Panc1 (cell line): ENCODE measurements at regions not wholly inside any gene's neighbourhood (a gene's known extent, or its start where the extent isn't known, plus 50 kb on each side); places are given as distances from the start of the nearest gene placed in this dataset.

Source experiments
- POLR2AphosphoS5 ChIP-seq: IDR thresholded peaks from 2 replicates; pipeline ENCODE4 v1.6.1; 2012; ENCODE audit warnings: mild to moderate bottlenecking, low read depth, low read length, moderate library complexity
- SIN3A ChIP-seq: IDR thresholded peaks from 2 replicates; pipeline ENCODE4 v1.6.1; 2012; ENCODE audit warnings: low read depth, mild to moderate bottlenecking, low read length, moderate library complexity, borderline replicate concordance; ENCODE audit not compliant: insufficient read depth
- TCF7L2 ChIP-seq: IDR thresholded peaks from 2 replicates; pipeline ENCODE4 v1.6.1; 2011; ENCODE audit warnings: mild to moderate bottlenecking, low read depth, low read length, inconsistent platforms
- TF ChIP-seq, protein P1 (sequence below): fragments of 450-650 bp; IDR thresholded peaks from 2 replicates; pipeline ENCODE4 v1.5.1; 2017; ENCODE audit warnings: mild to moderate bottlenecking

DNA sequence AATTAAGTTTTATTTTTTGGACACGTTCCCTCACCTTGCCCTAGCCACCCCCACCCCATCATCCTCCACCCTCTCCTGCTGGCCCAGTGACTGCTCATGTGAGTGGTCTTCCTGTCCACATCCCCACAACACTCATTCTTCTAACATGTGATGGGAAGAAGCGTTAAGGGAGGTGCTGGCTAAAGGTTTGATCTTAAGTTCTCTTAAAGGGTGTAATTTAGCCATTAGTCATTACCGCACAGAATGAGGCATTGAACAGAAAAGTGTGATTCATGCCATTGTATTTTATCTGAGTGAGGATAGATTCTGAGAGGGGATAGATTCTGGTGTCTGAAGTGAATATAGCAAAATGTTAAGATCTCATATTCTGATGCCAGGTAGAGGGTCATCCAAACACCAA, 272.9 kb upstream of the TPM1 start:
- TF ChIP-seq POLR2AphosphoS5: no peak
- TF ChIP-seq, protein P1, sequence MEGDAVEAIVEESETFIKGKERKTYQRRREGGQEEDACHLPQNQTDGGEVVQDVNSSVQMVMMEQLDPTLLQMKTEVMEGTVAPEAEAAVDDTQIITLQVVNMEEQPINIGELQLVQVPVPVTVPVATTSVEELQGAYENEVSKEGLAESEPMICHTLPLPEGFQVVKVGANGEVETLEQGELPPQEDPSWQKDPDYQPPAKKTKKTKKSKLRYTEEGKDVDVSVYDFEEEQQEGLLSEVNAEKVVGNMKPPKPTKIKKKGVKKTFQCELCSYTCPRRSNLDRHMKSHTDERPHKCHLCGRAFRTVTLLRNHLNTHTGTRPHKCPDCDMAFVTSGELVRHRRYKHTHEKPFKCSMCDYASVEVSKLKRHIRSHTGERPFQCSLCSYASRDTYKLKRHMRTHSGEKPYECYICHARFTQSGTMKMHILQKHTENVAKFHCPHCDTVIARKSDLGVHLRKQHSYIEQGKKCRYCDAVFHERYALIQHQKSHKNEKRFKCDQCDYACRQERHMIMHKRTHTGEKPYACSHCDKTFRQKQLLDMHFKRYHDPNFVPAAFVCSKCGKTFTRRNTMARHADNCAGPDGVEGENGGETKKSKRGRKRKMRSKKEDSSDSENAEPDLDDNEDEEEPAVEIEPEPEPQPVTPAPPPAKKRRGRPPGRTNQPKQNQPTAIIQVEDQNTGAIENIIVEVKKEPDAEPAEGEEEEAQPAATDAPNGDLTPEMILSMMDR: no peak
- no peak for TF ChIP-seq SIN3A
- TF ChIP-seq TCF7L2: no peak
